Body of pancreas (tissue), 4 donors: ENCODE measurements at regions not wholly inside any gene's neighbourhood (a gene's known extent, or its start where the extent isn't known, plus 50 kb on each side); places are given as distances from the start of the nearest gene placed in this dataset.

ENCODE experiments used
- CTCF ChIP-seq, 7 experiments: fragments of 450-650 bp in 4 of 7; fragments of 200-600 bp in 3 of 7; sonication (generic) in 3 of 7; IDR thresholded peaks; one replicate each; pipeline ENCODE4 v1.5.1; 2016 to 2019; ENCODE audit warnings: antibody characterized with exemption in 7 of 7
- POLR2A ChIP-seq, 3 donors: fragments of 450-650 bp; IDR thresholded peaks; one replicate each; pipeline ENCODE4 v1.6.1; 2016; ENCODE audit warnings: antibody characterized with exemption in 3 of 3, mild to moderate bottlenecking in 2 of 3

DNA sequence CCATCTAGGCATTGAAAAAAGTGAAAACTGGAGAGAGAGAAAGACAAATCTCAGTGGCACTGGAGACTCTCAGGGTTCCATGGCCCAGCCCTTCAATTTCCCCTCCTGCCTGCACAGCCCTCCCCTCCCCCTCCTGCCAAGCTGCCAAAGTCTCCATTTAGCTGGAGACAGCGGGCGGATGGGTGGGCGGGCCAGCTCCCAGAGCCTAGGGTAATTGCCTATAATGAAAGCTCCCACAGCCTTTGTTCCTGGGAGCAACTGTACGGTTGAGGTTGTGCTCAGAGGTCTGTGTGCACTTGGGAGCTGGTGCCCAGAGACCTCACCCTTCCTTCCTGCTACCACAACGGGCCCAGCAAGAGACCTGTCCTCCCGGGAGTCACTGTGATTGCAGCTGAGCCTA, 89.6 kb downstream of the NAV1 start:
- TF ChIP-seq CTCF (IDR thresholded peaks at IDR 0.05) (no peak), POLR2A (IDR thresholded peaks at IDR 0.05) (no peak)
